ENCODE measurements at regions not wholly inside any gene's neighbourhood (a gene's known extent, or its start where the extent isn't known, plus 50 kb on each side); places are given as distances from the start of the nearest gene placed in this dataset.

DNA sequence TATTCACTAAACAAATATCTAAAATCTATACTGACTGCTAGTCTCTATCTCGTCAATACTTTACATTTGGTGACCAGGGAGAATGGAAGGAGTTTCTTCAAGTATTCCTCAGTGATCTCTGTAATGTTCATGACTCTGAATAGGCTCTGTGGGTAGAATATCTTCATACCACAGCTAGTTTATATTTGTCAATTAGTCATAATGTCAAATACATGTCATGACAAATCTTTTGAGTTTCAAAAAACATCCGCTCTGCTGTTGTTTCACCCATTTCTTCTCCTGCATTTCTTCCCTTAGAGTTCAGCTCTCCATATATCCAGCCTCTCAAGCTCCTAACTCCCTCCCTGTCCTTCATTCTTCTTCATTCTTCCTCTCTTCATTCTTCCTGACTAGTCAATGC lies 206.5 kb upstream of the FANCL start:
- TF ChIP-seq, protein P1, sequence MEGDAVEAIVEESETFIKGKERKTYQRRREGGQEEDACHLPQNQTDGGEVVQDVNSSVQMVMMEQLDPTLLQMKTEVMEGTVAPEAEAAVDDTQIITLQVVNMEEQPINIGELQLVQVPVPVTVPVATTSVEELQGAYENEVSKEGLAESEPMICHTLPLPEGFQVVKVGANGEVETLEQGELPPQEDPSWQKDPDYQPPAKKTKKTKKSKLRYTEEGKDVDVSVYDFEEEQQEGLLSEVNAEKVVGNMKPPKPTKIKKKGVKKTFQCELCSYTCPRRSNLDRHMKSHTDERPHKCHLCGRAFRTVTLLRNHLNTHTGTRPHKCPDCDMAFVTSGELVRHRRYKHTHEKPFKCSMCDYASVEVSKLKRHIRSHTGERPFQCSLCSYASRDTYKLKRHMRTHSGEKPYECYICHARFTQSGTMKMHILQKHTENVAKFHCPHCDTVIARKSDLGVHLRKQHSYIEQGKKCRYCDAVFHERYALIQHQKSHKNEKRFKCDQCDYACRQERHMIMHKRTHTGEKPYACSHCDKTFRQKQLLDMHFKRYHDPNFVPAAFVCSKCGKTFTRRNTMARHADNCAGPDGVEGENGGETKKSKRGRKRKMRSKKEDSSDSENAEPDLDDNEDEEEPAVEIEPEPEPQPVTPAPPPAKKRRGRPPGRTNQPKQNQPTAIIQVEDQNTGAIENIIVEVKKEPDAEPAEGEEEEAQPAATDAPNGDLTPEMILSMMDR (IDR thresholded peaks at IDR 0.05; ENCODE audit: low read depth, low read length) = no peak
- no peak for DNase-seq (ENCODE audit: extremely low read depth, low read depth)

DNA sequence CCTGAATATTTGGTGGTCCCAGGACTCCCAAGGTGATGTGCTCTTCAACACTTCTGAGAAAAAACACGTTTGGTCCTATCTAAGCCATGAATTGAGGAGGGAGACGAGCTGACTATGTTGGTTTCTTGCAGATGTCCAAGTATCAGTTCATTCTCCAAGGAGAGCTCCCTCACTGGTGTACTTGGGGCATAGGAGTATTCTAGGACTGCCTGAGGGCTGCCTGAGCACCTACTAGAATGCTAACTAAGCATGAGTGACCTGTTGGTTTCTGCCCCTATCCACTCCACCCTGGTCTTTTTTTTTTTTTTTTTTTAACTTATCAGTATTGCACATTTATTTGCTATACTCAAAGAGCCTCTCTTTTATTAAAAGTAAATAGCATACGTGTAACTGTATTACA lies 200.5 kb upstream of the FANCL start:
- TF ChIP-seq, protein P1 (IDR thresholded peaks at IDR 0.05; ENCODE audit: low read depth, low read length) = no peak
- no peak for DNase-seq (ENCODE audit: extremely low read depth, low read depth)

DNA sequence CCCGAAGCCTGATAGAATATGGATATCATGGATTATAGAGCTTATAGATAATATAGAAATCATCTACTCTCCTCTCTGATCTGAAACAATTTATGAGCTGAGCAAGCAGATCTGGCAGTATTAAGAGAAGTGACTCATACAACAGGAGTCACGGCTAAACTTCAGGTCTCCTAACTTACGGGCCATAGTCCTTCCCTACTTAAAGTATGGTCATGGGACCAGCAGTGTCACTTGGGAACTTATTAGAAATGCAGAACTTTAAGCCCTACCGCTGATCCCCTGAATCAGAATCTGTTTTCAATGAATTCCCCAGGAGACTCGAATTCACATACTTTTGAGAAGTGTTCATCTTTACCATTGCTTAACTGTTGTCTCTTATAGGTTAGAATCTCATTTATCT lies 195.7 kb upstream of the FANCL start:
- TF ChIP-seq, protein P1 (IDR thresholded peaks at IDR 0.05; ENCODE audit: low read depth, low read length) = no peak
- no peak for DNase-seq (ENCODE audit: extremely low read depth, low read depth)

DNA sequence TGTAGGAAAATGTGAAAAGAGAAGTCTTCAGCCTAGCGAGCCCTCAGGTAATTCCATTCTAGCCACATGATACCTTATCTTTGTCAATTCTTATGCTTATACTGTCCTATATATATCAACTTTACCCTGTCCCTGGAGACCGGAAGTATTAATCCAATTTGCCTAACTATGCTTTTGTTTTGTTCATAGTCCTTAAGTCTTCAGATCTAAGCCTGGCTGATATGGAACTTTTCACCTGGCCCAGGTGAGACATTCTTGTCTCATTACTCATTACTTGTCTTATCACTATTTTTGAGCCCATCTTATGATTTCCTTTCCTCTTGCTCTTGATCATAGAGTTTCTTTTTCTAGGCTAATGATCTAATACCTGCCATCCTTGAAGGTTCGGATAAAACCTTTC lies 194.1 kb upstream of the FANCL start:
- no peak for DNase-seq (ENCODE audit: extremely low read depth, low read depth)
- TF ChIP-seq, protein P1 (IDR thresholded peaks at IDR 0.05; ENCODE audit: low read depth, low read length) = no peak

DNA sequence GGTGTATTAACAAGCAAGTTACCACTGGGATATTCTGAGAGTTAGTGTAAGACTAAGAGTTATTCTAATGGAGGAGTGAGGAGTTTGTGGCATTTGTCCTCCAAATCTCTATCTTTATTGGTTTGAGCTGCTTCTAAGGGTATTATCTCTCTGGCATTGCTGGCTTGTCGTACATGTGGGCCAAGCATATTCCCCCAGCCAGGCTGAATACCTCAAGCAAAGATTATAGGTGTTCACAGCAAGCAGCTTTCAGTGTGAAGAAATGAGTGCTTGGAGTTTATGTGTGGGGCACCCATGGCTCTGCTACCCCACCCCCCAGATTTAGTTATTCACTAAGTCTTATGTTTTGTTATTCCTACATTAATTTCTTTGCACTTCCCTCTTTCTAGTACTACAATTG lies 193.6 kb upstream of the FANCL start:
- DNase-seq (ENCODE audit: extremely low read depth, low read depth) = no peak
- TF ChIP-seq, protein P1 (IDR thresholded peaks at IDR 0.05; ENCODE audit: low read depth, low read length) = no peak

DNA sequence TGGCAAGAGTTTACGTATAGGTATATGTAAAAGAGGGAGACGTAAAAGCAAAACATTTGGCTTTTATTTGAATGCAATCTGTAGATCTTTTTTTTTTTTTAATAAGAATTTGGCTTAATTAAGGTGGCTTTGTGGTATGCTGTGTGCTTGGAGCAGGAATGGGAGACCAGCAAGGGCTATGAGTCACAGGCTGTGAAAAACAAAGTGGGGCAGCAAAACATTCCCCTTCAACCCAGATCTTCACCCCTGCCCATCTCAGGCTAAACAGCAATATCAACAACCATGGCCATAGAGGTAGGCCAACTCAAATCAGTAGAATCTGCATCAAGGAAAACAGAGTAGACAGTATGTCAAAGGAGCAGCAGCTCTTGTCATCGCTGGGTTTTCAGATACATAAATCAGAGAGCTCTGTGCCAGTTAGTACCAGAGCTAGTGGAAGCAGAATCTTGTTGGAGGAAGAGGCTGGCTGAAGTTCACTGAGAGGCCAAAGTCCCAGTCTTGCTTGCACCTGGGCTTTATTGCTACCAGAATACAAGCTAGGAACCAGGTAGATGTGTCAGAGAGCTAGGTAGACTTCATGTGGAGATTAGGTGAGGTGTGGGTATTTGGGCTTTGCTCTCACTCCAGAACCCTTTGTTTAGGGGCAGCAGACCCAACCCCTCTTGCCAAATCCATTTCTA lies 191.5 kb upstream of the FANCL start:
- TF ChIP-seq, protein P1 (IDR thresholded peaks at IDR 0.05; ENCODE audit: low read depth, low read length) = no peak
- no peak for DNase-seq (ENCODE audit: extremely low read depth, low read depth)

DNA sequence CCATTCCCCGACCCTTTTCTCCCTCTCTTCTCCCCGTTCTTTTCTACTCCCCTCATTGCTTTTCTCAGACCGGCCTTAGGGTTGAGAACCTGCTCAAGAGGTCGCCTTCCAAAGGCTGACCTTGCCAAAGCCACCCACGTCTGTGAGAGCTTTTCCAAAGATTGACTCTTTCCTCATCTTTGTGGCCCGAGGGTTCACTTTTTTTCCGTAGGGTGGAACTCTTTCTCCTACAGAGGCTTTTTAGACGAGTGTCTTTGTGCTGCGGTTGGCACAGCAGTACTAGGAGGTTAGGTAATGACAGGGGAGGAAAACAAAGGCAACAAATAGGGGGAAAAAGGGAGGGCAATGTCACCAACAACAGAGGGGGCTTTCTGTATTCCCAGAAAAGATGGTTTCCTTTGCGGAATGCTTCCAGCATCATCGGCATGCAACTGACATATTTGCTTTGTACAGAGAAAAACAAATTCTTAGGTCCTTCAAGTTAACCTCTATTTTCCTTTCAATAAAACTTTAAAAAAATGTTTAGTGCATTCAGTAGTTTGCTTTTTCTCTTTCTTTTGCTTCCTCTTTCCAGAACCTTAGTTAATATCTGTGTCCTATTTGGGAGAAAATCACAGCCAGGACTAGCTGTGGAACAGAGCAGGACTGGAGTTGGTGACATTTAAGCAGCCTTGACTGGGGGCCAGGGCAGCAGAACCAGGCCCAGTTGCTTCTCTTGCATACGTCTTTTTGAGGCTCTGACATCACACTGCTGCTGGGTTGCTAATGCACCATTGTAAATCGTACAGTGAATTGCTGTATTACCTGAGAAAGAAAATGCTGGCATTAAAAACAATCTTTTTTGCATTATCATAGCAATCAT lies 188.1 kb upstream of the FANCL start:
- no peak for DNase-seq (ENCODE audit: extremely low read depth, low read depth)
- TF ChIP-seq, protein P1 (IDR thresholded peaks at IDR 0.05; ENCODE audit: low read depth, low read length) = no peak
